ENCODE measurements at regions not wholly inside any gene's neighbourhood (a gene's known extent, or its start where the extent isn't known, plus 50 kb on each side); places are given as distances from the start of the nearest gene placed in this dataset.

- TF ChIP-seq POLR2A (IDR thresholded peaks at IDR 0.05; ENCODE audit: extremely low read depth, insufficient read length) (no peak), CTCF (IDR thresholded peaks at IDR 0.05; ENCODE audit: low read depth, low read length) (no peak), MAX (IDR thresholded peaks at IDR 0.05; ENCODE audit: low read depth, low read length) (no peak)
Measured at GRCh38 chr14:43522901-43523300, 984.2 kb downstream of the FSCB start.

Measured in NB4 (cell line).